ENCODE measurements at regions not wholly inside any gene's neighbourhood (a gene's known extent, or its start where the extent isn't known, plus 50 kb on each side); places are given as distances from the start of the nearest gene placed in this dataset.

- no peak for TF ChIP-seq CTCF (IDR thresholded peaks at IDR 0.05)
- no peak for TF ChIP-seq POLR2A (IDR thresholded peaks at IDR 0.05)
These were observed 494.3 kb downstream of the SPRY1 start for GRCh38 chr4:123890889-123891288.
